ENCODE measurements at regions not wholly inside any gene's neighbourhood (a gene's known extent, or its start where the extent isn't known, plus 50 kb on each side); places are given as distances from the start of the nearest gene placed in this dataset.

DNA sequence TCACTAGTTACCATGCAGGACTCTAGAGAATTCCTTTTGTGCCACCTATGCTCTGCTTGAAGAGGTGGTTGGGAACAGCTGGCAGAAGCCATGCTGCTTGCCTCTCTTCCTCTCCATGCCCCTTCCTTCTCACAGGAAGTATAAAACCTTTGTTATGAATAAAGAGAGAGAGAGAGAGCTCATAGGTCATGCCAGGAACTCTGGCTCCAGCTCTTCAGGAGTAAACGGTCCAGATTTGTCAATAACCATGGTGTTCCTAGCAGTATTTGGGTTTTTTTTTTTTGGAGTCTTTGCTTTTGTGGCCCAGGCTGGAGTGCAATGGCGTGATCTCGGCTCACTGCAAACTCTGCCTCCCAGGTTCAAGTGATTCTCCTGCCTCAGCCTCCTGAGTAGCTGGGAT, 97.7 kb upstream of the SLC4A7 start:
- TF ChIP-seq BCL6 (CRISPR knock-in tag; IDR thresholded peaks at IDR 0.05) (no peak), SMAD4 (CRISPR knock-in tag; conservative IDR thresholded peaks at IDR 0.05) (no peak), ZZZ3 (IDR thresholded peaks at IDR 0.05) (no peak), SIRT6 (IDR thresholded peaks at IDR 0.05; ENCODE audit: low read depth, low read length) (no peak), DPF2 (IDR thresholded peaks at IDR 0.05) (no peak), NFIC (IDR thresholded peaks at IDR 0.05) (no peak), HOXB6 (CRISPR knock-in tag; IDR thresholded peaks at IDR 0.05; ENCODE audit: borderline replicate concordance) (no peak)
- TF ChIP-seq, protein P1, sequence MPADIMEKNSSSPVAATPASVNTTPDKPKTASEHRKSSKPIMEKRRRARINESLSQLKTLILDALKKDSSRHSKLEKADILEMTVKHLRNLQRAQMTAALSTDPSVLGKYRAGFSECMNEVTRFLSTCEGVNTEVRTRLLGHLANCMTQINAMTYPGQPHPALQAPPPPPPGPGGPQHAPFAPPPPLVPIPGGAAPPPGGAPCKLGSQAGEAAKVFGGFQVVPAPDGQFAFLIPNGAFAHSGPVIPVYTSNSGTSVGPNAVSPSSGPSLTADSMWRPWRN (IDR thresholded peaks at IDR 0.05; ENCODE audit: low read depth), result no peak
- TF ChIP-seq, protein P2, sequence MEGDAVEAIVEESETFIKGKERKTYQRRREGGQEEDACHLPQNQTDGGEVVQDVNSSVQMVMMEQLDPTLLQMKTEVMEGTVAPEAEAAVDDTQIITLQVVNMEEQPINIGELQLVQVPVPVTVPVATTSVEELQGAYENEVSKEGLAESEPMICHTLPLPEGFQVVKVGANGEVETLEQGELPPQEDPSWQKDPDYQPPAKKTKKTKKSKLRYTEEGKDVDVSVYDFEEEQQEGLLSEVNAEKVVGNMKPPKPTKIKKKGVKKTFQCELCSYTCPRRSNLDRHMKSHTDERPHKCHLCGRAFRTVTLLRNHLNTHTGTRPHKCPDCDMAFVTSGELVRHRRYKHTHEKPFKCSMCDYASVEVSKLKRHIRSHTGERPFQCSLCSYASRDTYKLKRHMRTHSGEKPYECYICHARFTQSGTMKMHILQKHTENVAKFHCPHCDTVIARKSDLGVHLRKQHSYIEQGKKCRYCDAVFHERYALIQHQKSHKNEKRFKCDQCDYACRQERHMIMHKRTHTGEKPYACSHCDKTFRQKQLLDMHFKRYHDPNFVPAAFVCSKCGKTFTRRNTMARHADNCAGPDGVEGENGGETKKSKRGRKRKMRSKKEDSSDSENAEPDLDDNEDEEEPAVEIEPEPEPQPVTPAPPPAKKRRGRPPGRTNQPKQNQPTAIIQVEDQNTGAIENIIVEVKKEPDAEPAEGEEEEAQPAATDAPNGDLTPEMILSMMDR (IDR thresholded peaks at IDR 0.05 in 2 of 3, conservative IDR thresholded peaks at IDR 0.05 in 1 of 3; ENCODE audit: insufficient read depth in 2 of 3, low read depth in 1 of 3, low read length in 3 of 3), result no peak
